Skin epidermis (tissue), 12 donors: ENCODE measurements at regions not wholly inside any gene's neighbourhood (a gene's known extent, or its start where the extent isn't known, plus 50 kb on each side); places are given as distances from the start of the nearest gene placed in this dataset.
"Not testable (repeated sequence)": the region's sequence is repeated elsewhere in the genome, so short reads cannot be mapped to it uniquely, and the experiment has no call there.

Experiments used
- H3K27ac ChIP-seq, 21 experiments: fragments of 200-600 bp; sonication (generic) in 11 of 21; one replicate each; pipeline ENCODE4 v1.5.0; 2020; ENCODE audit warnings: mild to moderate bottlenecking in 3 of 21, inconsistent platforms in 2 of 21, moderate library complexity in 2 of 21
- H3K4me3 ChIP-seq, 7 experiments: fragments of 200-600 bp; sonication (generic) in 2 of 7; one replicate each; pipeline ENCODE4 v1.5.0; 2020; ENCODE audit warnings: inconsistent platforms in 2 of 7, mild to moderate bottlenecking in 2 of 7, moderate library complexity in 1 of 7

DNA sequence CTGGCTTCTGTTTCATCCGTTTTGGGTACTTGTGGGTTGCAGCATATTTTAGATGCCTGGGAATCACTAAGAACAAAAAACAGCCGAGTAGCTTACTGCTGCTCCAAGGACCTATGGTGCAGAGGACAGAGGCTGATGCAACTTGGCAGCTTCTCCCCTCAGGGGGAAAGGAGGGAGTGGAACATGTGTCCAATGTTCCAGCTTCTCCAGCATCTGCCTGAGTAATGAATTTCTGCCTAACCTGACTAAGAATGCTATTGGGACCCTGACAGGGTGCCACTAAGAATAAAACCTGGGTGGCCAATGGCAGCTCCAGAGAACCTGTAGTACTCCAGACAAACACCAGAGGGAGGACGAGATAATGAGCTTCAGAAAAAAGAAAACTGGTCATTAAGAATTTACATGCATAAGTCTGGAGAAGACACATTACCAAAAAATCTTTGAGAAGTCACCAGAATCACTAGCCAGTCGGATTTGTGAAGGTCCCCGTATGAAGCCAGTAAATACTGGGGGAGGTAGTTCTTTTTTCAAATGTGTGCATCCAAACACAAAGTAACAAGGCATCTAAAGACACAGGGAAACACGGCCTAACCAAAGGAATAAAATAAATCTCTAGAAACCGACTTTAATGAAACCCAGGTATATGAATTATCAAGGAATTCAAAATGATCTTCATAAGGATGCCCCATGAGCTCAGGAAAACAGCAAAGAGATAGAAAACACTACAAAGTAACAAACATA, 293.5 kb downstream of the HINT1 start:
- Histone ChIP-seq H3K27ac (peak overlapping the region in 3 of 21 experiments; percentile 18 to 65 (median 34)), H3K4me3 (no peak overlapping the region)

DNA sequence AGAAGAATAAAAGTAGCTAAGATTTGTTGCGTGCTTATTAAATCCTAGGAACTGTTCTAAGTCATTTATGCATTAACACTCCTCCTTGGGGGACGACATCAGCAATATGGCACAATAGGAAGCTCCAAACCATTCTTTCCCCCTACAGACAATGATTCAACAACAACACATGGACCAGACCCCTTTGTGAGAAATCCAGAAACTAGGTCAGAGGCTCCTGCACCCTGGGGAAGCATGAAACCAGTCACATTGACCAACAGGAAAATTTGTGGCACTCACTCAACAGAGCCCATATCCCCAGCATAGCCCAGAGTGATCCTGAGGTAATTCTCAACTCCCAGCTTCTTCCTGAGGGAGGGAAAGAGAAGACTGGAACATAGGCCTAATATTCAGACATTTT, 294.4 kb downstream of the HINT1 start:
- peak overlapping the region in 6 of 21 experiments; percentile 9 to 65 (median 28) for H3K27ac ChIP-seq
- no peak overlapping the region for H3K4me3 ChIP-seq

DNA sequence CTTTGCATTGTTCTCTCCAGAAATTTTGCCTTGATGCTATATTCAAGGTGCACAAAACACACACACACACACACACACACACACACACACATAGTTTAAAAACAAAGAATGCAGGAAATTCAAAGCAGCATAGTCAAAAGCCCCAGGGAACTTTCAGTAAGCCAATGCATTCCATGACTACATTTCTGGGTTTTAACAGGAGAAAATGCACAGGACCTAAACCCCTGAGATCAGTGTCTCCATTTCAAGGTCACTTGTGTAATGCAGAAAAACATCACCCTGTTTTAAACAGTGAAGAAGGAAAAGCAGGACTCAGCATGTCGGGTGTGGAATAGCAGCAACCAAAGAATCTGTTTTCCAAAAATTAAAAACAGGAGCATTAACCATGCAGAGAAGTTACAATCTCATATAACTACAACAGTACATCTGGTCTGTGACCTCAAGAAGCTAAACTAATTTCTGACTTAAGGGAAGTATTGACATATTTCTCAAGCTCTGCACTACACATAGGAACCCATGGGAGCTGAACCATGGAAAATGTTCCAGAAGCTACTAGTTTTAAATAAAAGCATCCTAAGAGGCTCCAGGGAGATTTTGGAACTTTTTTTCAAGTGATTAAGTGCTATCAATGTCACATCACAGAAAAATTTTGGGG, 296.7 kb downstream of the HINT1 start:
- H3K4me3 ChIP-seq: no peak overlapping the region
- H3K27ac ChIP-seq: peak overlapping the region in 3 of 21 experiments; percentile 37 to 49 (median 42)

DNA sequence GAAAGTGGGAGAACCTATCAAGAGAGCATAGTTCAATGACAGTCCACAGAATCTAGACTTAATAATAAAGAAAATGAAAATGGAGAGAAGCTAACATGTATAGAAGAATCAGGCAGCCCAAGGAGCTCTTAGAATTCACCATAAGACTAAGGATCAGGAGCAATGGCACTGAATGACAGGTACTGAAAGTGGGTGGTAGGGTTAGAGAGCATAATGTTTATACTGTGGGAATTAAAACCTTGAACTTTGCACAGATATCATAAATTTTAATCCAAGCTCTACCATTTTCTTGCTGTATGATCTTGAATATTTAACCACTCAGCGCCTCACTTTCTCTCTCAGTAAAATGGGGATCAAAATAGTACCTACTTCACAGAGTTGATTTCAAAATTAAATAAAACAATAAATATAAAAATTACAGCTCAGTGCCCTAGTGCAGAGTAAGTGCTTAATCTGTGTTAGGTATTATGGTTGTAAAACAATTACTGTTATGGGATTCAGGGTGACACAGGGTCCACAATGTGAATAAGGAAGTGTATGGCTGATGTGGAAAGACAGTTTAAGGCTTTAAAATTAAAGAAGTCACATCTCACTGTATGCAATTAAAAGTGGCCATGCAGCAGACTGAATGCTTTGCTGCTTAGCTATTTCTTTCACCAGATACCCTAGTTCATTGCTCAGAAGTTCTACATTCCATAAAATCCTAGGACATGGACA, 319.8 kb downstream of the HINT1 start:
- Histone ChIP-seq H3K4me3 (no peak overlapping the region), H3K27ac (no peak overlapping the region)

GRCh38 chr5:130836729-130837649, 328.1 kb downstream of the HINT1 start:
- Histone ChIP-seq H3K27ac (peak overlapping the region in 4 of 21 experiments; percentile 17 to 55 (median 44)), H3K4me3 (peak overlapping the region in 4 of 7 experiments; percentile 5 to 34 (median 6))

DNA sequence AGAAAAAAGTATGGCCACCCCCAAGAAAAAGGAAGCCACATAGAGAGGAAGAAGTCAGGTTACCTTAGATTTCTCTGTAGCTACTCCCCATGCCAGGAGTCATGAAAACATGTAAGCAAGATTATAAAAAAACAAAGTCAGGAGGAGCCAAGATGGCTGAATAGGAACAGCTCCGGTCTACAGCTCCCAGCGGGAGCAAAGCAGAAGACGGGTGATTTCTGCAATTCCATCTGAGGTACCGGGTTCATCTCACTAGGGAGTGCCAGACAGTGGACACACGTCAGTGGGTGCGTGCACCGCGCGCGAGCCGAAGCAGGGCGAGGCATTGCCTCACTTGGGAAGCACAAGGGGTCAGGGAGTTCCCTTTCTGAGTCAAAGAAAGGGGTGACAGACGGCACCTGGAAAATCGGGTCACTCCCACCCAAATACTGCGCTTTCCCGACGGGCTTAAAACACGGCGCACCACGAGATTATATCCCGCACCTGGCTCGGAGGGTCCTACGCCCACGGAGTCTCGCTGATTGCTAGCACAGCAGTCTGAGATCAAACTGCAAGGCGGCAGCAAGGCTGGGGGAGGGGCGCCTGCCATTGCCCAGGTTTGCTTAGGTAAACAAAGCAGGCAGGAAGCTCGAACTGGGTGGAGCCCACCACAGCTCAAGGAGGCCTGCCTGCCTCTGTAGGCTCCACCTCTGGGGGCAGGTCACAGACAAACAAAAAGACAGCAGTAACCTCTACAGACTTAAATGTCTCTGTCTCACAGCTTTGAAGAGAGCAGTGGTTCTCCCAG, 347.3 kb downstream of the HINT1 start:
- H3K4me3 ChIP-seq, H3K27ac ChIP-seq: not testable (repeated sequence)

- no peak overlapping the region for H3K27ac ChIP-seq
- no peak overlapping the region for H3K4me3 ChIP-seq
These were observed 349.8 kb downstream of the HINT1 start for GRCh38 chr5:130815246-130815645.

- Histone ChIP-seq H3K4me3 (no peak overlapping the region), H3K27ac (no peak overlapping the region)
These were observed 356.4 kb downstream of the HINT1 start for GRCh38 chr5:130808691-130809090.

GRCh38 chr5:130805648-130806047, 359.4 kb downstream of the HINT1 start:
- Histone ChIP-seq H3K27ac (no peak overlapping the region), H3K4me3 (no peak overlapping the region)

DNA sequence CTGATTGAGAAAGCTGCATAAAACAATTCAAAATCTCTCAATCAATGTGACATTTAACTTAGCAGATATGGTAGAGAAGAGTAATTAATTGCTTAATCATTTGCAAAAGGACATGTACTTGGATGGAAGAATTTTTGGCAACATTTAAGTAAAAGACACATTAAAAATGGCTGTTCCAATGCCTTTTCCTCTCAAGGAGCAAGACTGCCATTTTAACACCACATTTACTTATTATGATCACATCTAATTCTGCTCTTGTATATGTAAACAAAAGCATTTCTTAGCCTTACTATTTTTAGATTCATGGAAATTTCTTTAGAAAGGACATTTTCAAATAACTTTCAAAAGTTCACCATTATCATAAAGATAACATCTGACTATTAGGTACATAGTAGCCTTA, 360.0 kb downstream of the HINT1 start:
- no peak overlapping the region for H3K27ac ChIP-seq

DNA sequence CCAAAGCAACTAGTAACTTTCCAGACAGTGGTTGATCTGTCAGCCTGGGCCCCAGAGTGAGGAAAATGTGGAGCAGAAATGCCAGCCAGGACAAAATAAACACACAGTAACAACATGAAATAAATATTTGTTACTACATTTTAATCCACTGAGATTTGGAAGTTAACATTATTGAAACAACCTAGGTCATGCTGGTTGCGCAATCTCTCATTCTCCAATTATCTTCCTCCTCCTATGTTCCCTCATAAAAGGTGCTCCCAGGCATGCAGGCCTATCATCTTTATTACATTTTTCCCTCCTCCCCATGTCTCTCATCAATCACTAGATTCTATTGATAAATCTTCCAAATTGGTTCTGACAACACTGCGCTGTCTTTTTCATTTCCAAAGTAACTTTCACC, 363.1 kb downstream of the HINT1 start:
- Histone ChIP-seq H3K4me3 (no peak overlapping the region), H3K27ac (no peak overlapping the region)

More for the DNA sequence above, 360.0 kb downstream of the HINT1 start:
- no peak overlapping the region for H3K4me3 ChIP-seq

DNA sequence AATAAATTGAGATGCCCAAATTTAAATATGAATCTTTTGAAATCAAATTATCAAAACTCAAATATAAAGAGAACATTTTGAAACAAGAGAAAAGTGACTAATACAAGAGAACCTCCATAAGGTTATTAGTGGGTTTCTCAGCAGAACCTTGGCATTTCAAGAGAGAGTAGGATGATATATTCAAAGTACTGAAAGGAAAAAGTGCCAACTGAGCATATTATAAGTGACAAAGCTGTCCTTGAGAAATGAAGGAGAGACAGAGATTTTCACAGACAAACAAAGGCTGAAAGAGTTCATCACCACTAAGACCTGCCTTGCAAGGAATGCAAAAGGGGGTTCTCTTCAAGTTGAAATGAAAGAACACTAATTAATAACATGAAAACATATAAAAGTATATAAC, 366.0 kb downstream of the HINT1 start:
- Histone ChIP-seq H3K4me3 (no peak overlapping the region), H3K27ac (no peak overlapping the region)

- Histone ChIP-seq H3K27ac (no peak overlapping the region), H3K4me3 (no peak overlapping the region)
These were observed 367.8 kb downstream of the HINT1 start for GRCh38 chr5:130797303-130797702.

DNA sequence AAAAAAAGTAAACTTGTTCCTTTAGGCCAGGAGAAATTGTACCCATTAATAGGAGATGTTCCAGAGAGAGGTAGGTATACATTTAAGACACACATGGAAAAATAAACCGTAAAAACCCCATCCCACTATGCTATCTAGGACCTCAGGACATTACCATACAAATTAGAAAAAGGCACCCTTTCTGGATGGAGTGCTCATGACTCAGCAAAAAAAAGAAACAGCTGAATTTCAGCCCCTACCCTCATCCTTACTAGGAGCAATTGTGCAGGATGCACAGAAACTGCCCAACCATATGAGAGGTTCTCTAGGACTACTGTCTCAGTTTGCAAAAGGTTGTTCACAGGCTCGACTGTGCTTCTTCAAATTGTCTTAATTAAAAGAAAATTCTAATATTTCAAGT, 368.2 kb downstream of the HINT1 start:
- no peak overlapping the region for H3K27ac ChIP-seq
- H3K4me3 ChIP-seq: no peak overlapping the region

- no peak overlapping the region for H3K27ac ChIP-seq
These were observed 369.0 kb downstream of the HINT1 start for GRCh38 chr5:130796032-130796431.

DNA sequence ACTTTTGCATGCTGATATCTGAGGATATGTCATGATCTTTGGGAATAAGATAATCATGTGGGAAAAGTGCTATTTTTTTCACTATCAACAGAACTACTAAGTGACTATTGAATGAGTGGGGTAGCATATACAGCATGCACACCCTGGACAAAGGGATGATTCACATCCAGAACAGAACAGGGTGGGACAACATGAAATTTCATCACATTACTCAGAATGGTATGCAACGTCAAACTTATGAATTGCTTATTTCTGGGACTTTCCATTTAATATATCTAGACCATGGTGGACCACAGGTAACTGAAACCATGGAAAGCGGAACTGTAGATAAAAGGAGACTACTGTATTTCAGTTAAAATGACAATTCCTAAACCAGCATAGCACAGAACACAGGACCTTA, 370.0 kb downstream of the HINT1 start:
- Histone ChIP-seq H3K4me3 (no peak overlapping the region), H3K27ac (no peak overlapping the region)

More at GRCh38 chr5:130796032-130796431, 369.0 kb downstream of the HINT1 start:
- no peak overlapping the region for H3K4me3 ChIP-seq

DNA sequence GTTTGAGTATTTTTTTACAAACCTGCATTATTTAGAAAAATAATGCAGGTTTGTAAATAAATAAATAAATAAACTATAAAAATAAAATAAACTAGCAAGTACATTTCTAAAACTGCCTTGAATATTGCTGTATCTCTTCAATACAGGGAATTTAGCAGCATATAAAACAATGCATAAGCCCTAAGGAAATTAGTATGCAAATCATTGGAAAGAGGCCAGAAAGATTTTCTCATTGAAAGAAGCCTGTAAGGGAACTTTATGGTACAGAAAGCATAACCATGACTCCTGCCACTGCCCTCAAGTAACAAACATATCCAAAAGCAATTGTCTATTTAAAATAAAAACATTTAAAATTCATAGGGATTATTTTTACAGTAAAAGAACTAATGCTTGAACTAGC, 387.3 kb downstream of the HINT1 start:
- Histone ChIP-seq H3K27ac (no peak overlapping the region), H3K4me3 (no peak overlapping the region)

GRCh38 chr5:130773813-130774212, 391.2 kb downstream of the HINT1 start:
- Histone ChIP-seq H3K4me3 (no peak overlapping the region), H3K27ac (no peak overlapping the region)

GRCh38 chr5:130762031-130762430, 403.0 kb downstream of the HINT1 start:
- no peak overlapping the region for H3K27ac ChIP-seq
- no peak overlapping the region for H3K4me3 ChIP-seq
